Epidermal melanocyte (primary cell): ENCODE measurements at regions not wholly inside any gene's neighbourhood (a gene's known extent, or its start where the extent isn't known, plus 50 kb on each side); places are given as distances from the start of the nearest gene placed in this dataset.

Experiments used
- DNase-seq: peaks from one replicate; pipeline ENCODE4 v3.0.0; 2011; ENCODE audit warnings: low spot score; ENCODE audit not compliant: insufficient read length

DNA sequence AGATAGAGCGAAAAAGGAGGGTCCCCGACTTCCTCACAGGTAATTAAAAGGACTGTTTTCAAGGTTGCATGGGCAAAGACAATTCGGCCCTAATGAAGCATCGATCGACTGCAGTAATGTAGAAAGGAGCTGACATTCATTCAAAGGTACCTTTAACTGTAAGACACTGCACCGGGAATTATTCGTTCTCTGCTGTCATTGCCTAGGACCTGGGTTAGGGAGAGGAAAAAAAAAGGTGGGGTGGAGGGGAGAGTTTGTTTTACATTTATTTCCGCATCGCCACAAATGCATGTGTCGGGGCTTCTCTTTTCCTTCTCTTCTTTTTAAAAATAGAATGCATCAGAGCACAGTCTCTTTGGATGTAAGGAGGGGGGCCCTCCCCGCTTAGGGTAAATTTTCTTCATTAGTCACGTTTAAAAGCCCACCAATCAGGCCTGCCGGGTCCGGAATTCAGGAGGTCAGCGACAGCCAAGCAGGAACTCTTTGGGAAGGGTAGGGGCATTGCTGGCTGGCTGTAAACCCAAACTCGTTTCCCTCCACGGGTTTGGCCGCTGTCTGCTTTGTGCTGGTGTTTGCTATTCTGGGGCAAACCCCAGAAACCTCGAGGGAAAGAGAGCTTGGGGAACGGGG lies 496.2 kb upstream of the ZFHX3 start:
- no peak for DNase-seq

GRCh38 chr16:73543331-73543969 lies 495.5 kb upstream of the ZFHX3 start:
- no peak for DNase-seq

- DNase-seq, result no peak
These were observed 495.0 kb upstream of the ZFHX3 start for GRCh38 chr16:73542885-73543284.

- no peak for DNase-seq
These were observed 490.0 kb upstream of the ZFHX3 start for GRCh38 chr16:73537921-73538320.

DNA sequence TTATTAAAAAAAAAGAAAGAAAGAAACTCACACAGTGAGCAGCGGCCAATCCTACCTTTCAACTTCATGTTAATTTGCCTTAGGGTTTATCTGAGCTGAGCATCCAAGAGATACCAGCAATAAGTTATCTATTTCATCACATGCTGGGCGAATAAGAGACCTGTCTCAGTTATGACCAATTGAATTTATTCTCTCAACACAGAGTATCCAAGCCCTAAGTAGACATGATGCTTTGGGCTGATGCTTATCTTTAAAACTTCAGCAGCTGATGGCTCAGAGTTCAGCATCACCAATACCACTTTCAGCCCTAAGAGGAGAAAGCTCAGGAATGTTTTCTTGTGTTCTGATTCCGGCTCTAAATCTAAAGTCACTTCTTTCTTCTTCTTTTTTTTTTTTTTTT lies 489.0 kb upstream of the ZFHX3 start:
- no peak for DNase-seq

DNA sequence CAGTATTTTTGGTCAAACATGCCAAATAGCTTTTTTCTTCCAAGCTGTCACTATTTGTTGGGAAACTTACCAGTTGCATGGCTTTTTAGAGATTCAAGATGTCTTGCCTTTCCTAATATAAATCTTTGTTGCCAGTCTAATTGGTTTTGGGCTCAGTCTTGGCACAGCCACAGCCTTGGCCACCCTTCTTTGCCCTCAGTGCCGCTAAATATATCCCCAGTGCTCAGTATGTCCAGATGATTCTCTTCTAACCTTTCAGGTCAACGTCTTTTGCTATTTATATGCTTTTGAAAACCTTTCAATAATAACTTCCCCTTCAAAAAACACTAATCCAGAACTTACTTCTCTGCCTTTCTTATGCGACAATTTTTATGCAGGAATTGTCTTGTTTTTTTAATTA lies 483.1 kb upstream of the ZFHX3 start:
- DNase-seq, result no peak

GRCh38 chr16:73530529-73530928 lies 482.6 kb upstream of the ZFHX3 start:
- no peak for DNase-seq

- DNase-seq, result no peak
These were observed 481.5 kb upstream of the ZFHX3 start for GRCh38 chr16:73529303-73530012.

DNA sequence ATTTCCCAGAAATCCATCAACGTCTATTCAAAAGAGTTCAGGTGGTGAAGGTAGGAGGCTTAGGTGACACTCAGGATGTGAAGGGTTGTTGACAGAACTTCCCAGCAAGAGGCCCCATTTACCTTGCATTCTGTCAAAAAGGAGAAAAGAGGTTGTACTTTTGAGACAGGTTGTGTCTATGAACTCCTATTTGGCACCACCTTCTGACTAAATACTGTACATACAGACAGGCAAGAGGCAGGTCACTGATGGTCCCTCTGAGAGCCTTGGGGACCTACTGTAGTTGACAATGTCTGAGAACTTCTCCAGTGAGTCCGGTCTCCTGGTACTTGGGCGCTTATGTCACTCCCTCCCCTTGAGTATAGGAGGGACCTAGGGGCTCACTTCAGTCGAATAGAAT lies 479.3 kb upstream of the ZFHX3 start:
- DNase-seq, result no peak

GRCh38 chr16:73526011-73526804 lies 478.3 kb upstream of the ZFHX3 start:
- no peak for DNase-seq

GRCh38 chr16:73523209-73523608 lies 475.3 kb upstream of the ZFHX3 start:
- DNase-seq, result no peak

GRCh38 chr16:73521499-73521898 lies 473.6 kb upstream of the ZFHX3 start:
- no peak for DNase-seq

DNA sequence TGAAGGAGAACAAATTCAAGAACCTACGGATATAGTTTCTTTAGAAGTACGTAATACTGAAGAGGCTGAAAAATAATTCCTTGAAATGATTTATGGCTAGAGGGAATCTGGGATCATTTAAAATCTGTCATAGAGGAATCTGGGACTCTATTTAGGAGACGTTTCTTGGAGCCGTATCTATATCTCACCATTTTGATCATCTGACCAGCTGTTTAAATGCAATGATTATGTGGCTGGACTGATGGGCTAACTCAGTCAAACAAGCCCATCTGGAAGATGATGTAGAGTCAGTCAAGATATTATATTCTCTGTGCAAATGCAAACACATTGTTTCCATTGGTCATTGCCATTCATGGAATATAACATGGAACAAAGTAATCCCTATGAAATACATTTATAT lies 467.7 kb upstream of the ZFHX3 start:
- no peak for DNase-seq

- DNase-seq, result no peak
These were observed 462.9 kb upstream of the ZFHX3 start for GRCh38 chr16:73510852-73511251.

- no peak for DNase-seq
These were observed 458.7 kb upstream of the ZFHX3 start for GRCh38 chr16:73506568-73507056.

DNA sequence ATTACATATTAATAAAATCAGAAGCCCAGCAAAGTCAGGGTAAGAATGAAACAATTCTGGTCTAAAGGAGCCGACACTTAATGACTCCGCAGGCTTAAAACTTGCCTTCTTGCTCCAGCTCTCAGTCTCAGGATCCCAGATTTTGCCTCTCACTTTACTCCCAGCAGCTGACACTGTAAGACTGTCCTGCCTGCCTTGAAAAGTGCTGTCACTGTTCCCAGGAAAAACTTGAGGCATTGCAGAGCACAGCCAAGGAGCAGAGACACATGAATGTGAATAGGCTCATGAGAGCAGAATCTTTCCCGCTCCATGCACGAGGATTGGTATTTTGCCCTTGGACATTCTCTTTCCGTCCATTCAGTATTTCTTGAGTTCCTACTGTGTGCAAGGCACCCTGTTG lies 457.6 kb upstream of the ZFHX3 start:
- no peak for DNase-seq

- no peak for DNase-seq
These were observed 457.0 kb upstream of the ZFHX3 start for GRCh38 chr16:73504591-73505575.

DNA sequence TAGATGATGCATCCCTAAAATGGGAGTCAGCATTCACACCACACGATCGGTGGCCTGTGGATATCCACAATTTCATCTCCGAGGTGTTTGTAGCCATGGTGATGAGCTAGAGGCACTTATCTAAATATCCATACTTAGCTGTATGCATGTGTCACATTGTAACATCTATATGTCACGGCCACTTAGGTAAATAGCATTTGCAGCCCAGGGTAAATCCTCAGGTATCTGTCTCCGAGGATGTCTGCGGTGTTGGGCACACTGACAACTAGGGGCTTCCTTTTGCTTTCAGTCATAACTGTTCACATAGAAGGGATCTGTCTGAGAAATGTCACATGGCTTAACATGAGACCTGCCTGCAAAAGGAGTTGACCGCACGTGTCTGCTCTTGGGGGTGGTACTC lies 455.2 kb upstream of the ZFHX3 start:
- DNase-seq, result no peak

DNA sequence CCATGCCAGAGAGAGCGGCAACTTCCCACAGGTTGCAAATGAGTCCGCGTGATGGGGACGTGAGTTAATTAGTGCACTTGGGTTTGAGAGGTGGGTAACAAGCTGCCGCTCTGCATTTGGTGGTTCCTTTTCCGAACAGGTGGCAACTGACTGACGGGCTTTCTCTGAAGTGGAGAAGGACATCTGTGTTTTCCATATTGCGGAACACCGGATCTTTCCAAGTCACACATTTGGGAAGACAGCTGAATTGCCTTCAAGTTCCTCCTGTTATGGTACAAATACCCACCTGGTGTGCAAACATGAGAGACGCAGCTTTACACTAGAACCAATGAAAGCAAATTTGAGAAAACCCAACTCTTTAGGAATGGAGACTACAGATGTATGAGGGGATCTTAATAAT lies 451.3 kb upstream of the ZFHX3 start:
- DNase-seq, result no peak

DNA sequence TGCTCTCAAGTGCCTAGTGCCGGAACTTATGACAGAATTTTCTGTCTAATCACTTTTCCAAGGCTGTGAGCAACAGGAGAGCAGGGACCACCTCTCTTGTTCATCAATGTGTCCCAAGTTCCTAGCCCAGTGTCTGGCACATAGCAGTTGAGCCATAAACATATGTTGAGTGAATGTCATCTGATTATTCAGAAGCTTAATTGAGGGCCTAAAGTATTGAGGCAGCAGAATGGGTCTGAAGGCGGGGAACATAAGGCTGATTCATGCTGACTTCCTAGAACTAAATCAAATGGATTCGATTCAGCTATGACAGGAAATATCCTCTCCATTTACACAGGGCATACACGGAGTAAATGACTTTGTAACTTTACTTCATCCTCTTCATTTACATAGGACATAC lies 438.0 kb upstream of the ZFHX3 start:
- no peak for DNase-seq
